ENCODE measurements at regions not wholly inside any gene's neighbourhood (a gene's known extent, or its start where the extent isn't known, plus 50 kb on each side); places are given as distances from the start of the nearest gene placed in this dataset.

- Histone ChIP-seq H3K27me3 (no peaks in the 10 kb centered on the region), H3K4me3 (replicated peaks in 1 of 3) (no peak overlapping the region), H3K36me3 (no peaks in the 10 kb centered on the region), H3K9me3 (no peaks in the 10 kb centered on the region), H3K4me1 (no peaks in the 10 kb centered on the region), H3K27ac (no peak overlapping the region)
- DNase-seq = no peak
- no peak for TF ChIP-seq POLR2A (IDR thresholded peaks at IDR 0.05)
- no peak for TF ChIP-seq CTCF (IDR thresholded peaks at IDR 0.05)
- 65 to 74% methylated on average over 2 of the region's 2 CpGs for WGBS, 2 donors
- intact Hi-C loops (cut with DNase I) = no loop called here
These were observed 211.4 kb upstream of the CD180 start for GRCh38 chr5:67407979-67408378.

GRCh38 chr5:67405755-67406154 is 209.2 kb upstream of the CD180 start:
- no peak overlapping the region for H3K4me3 ChIP-seq (replicated peaks in 1 of 3)
- TF ChIP-seq POLR2A (IDR thresholded peaks at IDR 0.05) (no peak), CTCF (IDR thresholded peaks at IDR 0.05) (no peak)
- no peaks in the 10 kb centered on the region for H3K9me3 ChIP-seq
- DNase-seq = no peak
- 79 to 81% methylated on average over 3 of the region's 3 CpGs for WGBS, 2 donors
- no peak overlapping the region for H3K27ac ChIP-seq
- no peaks in the 10 kb centered on the region for H3K27me3 ChIP-seq
- intact Hi-C loops (cut with DNase I) = no loop called here
- no peaks in the 10 kb centered on the region for H3K36me3 ChIP-seq
- H3K4me1 ChIP-seq = no peaks in the 10 kb centered on the region

GRCh38 chr5:67405101-67405364 is 208.4 kb upstream of the CD180 start:
- H3K4me1 ChIP-seq = no peaks in the 10 kb centered on the region
- 75% methylated on average over 3 of the region's 3 CpGs for WGBS, 2 donors
- no peak for DNase-seq
- no peak for TF ChIP-seq POLR2A (IDR thresholded peaks at IDR 0.05)
- no peaks in the 10 kb centered on the region for H3K36me3 ChIP-seq
- H3K27me3 ChIP-seq = no peaks in the 10 kb centered on the region
- no peak overlapping the region for H3K4me3 ChIP-seq (replicated peaks in 1 of 3)
- H3K27ac ChIP-seq = no peak overlapping the region
- no peaks in the 10 kb centered on the region for H3K9me3 ChIP-seq
- intact Hi-C loops (cut with DNase I) = no loop called here

GRCh38 chr5:67404256-67405100 is 207.9 kb upstream of the CD180 start:
- H3K27ac ChIP-seq = no peak overlapping the region

GRCh38 chr5:67402526-67402925 is 205.9 kb upstream of the CD180 start:
- no peaks in the 10 kb centered on the region for H3K4me1 ChIP-seq
- no peak overlapping the region for H3K4me3 ChIP-seq (replicated peaks in 1 of 3)
- intact Hi-C loops (cut with DNase I) = no loop called here
- no peaks in the 10 kb centered on the region for H3K36me3 ChIP-seq
- no peak for DNase-seq
- H3K9me3 ChIP-seq = no peaks in the 10 kb centered on the region
- TF ChIP-seq CTCF (IDR thresholded peaks at IDR 0.05) (no peak), POLR2A (IDR thresholded peaks at IDR 0.05) (no peak)
- 83 to 87% methylated on average over 5 of the region's 5 CpGs for WGBS, 2 donors
- H3K27me3 ChIP-seq = no peaks in the 10 kb centered on the region
- no peak overlapping the region for H3K27ac ChIP-seq

More at GRCh38 chr5:67404256-67405100, 207.9 kb upstream of the CD180 start:
- Histone ChIP-seq H3K9me3 (no peaks in the 10 kb centered on the region), H3K27me3 (no peaks in the 10 kb centered on the region), H3K4me1 (no peaks in the 10 kb centered on the region), H3K4me3 (replicated peaks in 1 of 3) (no peak overlapping the region), H3K36me3 (no peaks in the 10 kb centered on the region)
- WGBS, 2 donors = 89 to 92% methylated on average over 6 of the region's 6 CpGs
- no peak for DNase-seq
- intact Hi-C loops (cut with DNase I) = no loop called here
- TF ChIP-seq POLR2A (IDR thresholded peaks at IDR 0.05) = no peak

- WGBS, 2 donors = 71 to 76% methylated on average over 2 of the region's 2 CpGs
- Histone ChIP-seq H3K4me3 (replicated peaks in 1 of 3) (no peak overlapping the region), H3K27ac (no peak overlapping the region), H3K36me3 (no peaks in the 10 kb centered on the region), H3K27me3 (no peaks in the 10 kb centered on the region), H3K4me1 (no peaks in the 10 kb centered on the region), H3K9me3 (no peaks in the 10 kb centered on the region)
- no peak for TF ChIP-seq CTCF (IDR thresholded peaks at IDR 0.05)
- no peak for TF ChIP-seq POLR2A (IDR thresholded peaks at IDR 0.05)
- intact Hi-C loops (cut with DNase I) = no loop called here
- DNase-seq = no peak
These were observed 204.6 kb upstream of the CD180 start for GRCh38 chr5:67401172-67401571.
